AG09319 (cell line): ENCODE measurements at regions not wholly inside any gene's neighbourhood (a gene's known extent, or its start where the extent isn't known, plus 50 kb on each side); places are given as distances from the start of the nearest gene placed in this dataset.

Source experiments
- DNase-seq: peaks from one replicate; pipeline ENCODE4 v3.0.0-alpha.2; 2010; ENCODE audit warnings: low read depth; ENCODE audit errors: extremely low read depth
- CTCF ChIP-seq: IDR thresholded peaks from 2 replicates; pipeline ENCODE4 v1.5.1; 2011; ENCODE audit warnings: low read depth, mild to moderate bottlenecking, inconsistent platforms, low read length, moderate library complexity

- TF ChIP-seq CTCF = no peak
- no peak for DNase-seq
Observed at GRCh38 chr3:117563063-117563462, 853.5 kb downstream of the TUSC7 start.

- no peak for DNase-seq
- TF ChIP-seq CTCF = no peak
Observed at GRCh38 chr3:117565777-117566176, 856.2 kb downstream of the TUSC7 start.

- no peak for DNase-seq
- no peak for TF ChIP-seq CTCF
Observed at GRCh38 chr3:117566926-117567325, 857.3 kb downstream of the TUSC7 start.

GRCh38 chr3:117567382-117567781, 857.8 kb downstream of the TUSC7 start:
- no peak for TF ChIP-seq CTCF
- DNase-seq = no peak

GRCh38 chr3:117567906-117568305, 858.3 kb downstream of the TUSC7 start:
- DNase-seq = no peak
- no peak for TF ChIP-seq CTCF

- TF ChIP-seq CTCF = no peak
- no peak for DNase-seq
Observed at GRCh38 chr3:117572786-117573185, 863.2 kb downstream of the TUSC7 start.

- no peak for DNase-seq
- TF ChIP-seq CTCF = no peak
Observed at GRCh38 chr3:117580806-117581205, 871.2 kb downstream of the TUSC7 start.
